ENCODE measurements at regions not wholly inside any gene's neighbourhood (a gene's known extent, or its start where the extent isn't known, plus 50 kb on each side); places are given as distances from the start of the nearest gene placed in this dataset.

- no peak for FAIRE-seq
- no peaks in the 10 kb centered on the region for H3K79me2 ChIP-seq (ENCODE audit: insufficient read depth, low read length)
- Mint-ChIP-seq H3K27ac (ENCODE audit: unreplicated experiment) (no peak overlapping the region), H3K9me3 (ENCODE audit: unreplicated experiment) (peaks cover 6% of the 10 kb centered on the region), H3K27me3 (ENCODE audit: low read depth, unreplicated experiment) (peaks cover 31% of the 10 kb centered on the region), H3K36me3 (ENCODE audit: low read depth, unreplicated experiment) (no peaks in the 10 kb centered on the region), H3K4me1 (ENCODE audit: low read depth, unreplicated experiment) (no peaks in the 10 kb centered on the region), H3K4me3 (ENCODE audit: unreplicated experiment) (no peak overlapping the region)
- H2AFZ ChIP-seq (ENCODE audit: low read depth, low read length), result no peak overlapping the region
- H3K4me1 ChIP-seq (ENCODE audit: insufficient read depth, low read length), result no peaks in the 10 kb centered on the region
- H3K36me3 ChIP-seq (ENCODE audit: insufficient read depth, low read length), result no peaks in the 10 kb centered on the region
- no peaks in the 10 kb centered on the region for H3K9me3 ChIP-seq (ENCODE audit: insufficient read depth, low read depth, low read length)
- TF ChIP-seq CTCF (IDR thresholded peaks at IDR 0.05; ENCODE audit: insufficient read depth, low read depth, low read length), result no peak
- TF ChIP-seq EZH2 (IDR thresholded peaks at IDR 0.05; ENCODE audit: insufficient read depth, low read length), result no peak
- no peak overlapping the region for H3K4me2 ChIP-seq (ENCODE audit: low read length)
- no peak for DNase-seq (ENCODE audit: low read depth)
- peaks cover 2% of the 10 kb centered on the region for H3K27me3 ChIP-seq (ENCODE audit: insufficient read depth, low read length)
- H4K20me1 ChIP-seq (ENCODE audit: insufficient read depth, low read length), result no peaks in the 10 kb centered on the region
- H3K27ac ChIP-seq (ENCODE audit: low read depth, low read length), result no peak overlapping the region
- no peak overlapping the region for H3K9ac ChIP-seq (ENCODE audit: low read length)
- no peak overlapping the region for H3K4me3 ChIP-seq (ENCODE audit: insufficient read depth, low read depth, low read length)
These were observed 82.1 kb upstream of the CYRIA start for GRCh38 chr2:16747689-16748088.

- no peak for FAIRE-seq
- H3K27me3 ChIP-seq (ENCODE audit: insufficient read depth, low read length), result peaks cover 2% of the 10 kb centered on the region
- H3K27ac ChIP-seq (ENCODE audit: low read depth, low read length), result no peak overlapping the region
- no peaks in the 10 kb centered on the region for H3K36me3 ChIP-seq (ENCODE audit: insufficient read depth, low read length)
- Mint-ChIP-seq H3K9me3 (ENCODE audit: unreplicated experiment) (peaks cover 6% of the 10 kb centered on the region), H3K4me3 (ENCODE audit: unreplicated experiment) (no peak overlapping the region), H3K4me1 (ENCODE audit: low read depth, unreplicated experiment) (no peaks in the 10 kb centered on the region), H3K36me3 (ENCODE audit: low read depth, unreplicated experiment) (no peaks in the 10 kb centered on the region), H3K27ac (ENCODE audit: unreplicated experiment) (no peak overlapping the region), H3K27me3 (ENCODE audit: low read depth, unreplicated experiment) (peaks cover 34% of the 10 kb centered on the region)
- no peak overlapping the region for H3K4me2 ChIP-seq (ENCODE audit: low read length)
- H3K4me3 ChIP-seq (ENCODE audit: insufficient read depth, low read depth, low read length), result no peak overlapping the region
- H2AFZ ChIP-seq (ENCODE audit: low read depth, low read length), result no peak overlapping the region
- DNase-seq (ENCODE audit: low read depth), result no peak
- no peaks in the 10 kb centered on the region for H3K4me1 ChIP-seq (ENCODE audit: insufficient read depth, low read length)
- H4K20me1 ChIP-seq (ENCODE audit: insufficient read depth, low read length), result no peaks in the 10 kb centered on the region
- H3K9ac ChIP-seq (ENCODE audit: low read length), result no peak overlapping the region
- TF ChIP-seq CTCF (IDR thresholded peaks at IDR 0.05; ENCODE audit: insufficient read depth, low read depth, low read length), result no peak
- no peak for TF ChIP-seq EZH2 (IDR thresholded peaks at IDR 0.05; ENCODE audit: insufficient read depth, low read length)
- no peaks in the 10 kb centered on the region for H3K79me2 ChIP-seq (ENCODE audit: insufficient read depth, low read length)
- no peaks in the 10 kb centered on the region for H3K9me3 ChIP-seq (ENCODE audit: insufficient read depth, low read depth, low read length)
These were observed 81.6 kb upstream of the CYRIA start for GRCh38 chr2:16747257-16747656.

GRCh38 chr2:16746833-16747232 lies 81.2 kb upstream of the CYRIA start:
- H3K36me3 ChIP-seq (ENCODE audit: insufficient read depth, low read length), result no peaks in the 10 kb centered on the region
- Mint-ChIP-seq H3K4me3 (ENCODE audit: unreplicated experiment) (no peak overlapping the region), H3K4me1 (ENCODE audit: low read depth, unreplicated experiment) (no peaks in the 10 kb centered on the region), H3K27ac (ENCODE audit: unreplicated experiment) (no peak overlapping the region), H3K9me3 (ENCODE audit: unreplicated experiment) (peaks cover 6% of the 10 kb centered on the region), H3K36me3 (ENCODE audit: low read depth, unreplicated experiment) (no peaks in the 10 kb centered on the region), H3K27me3 (ENCODE audit: low read depth, unreplicated experiment) (peaks cover 34% of the 10 kb centered on the region)
- no peaks in the 10 kb centered on the region for H3K4me1 ChIP-seq (ENCODE audit: insufficient read depth, low read length)
- H3K4me2 ChIP-seq (ENCODE audit: low read length), result no peak overlapping the region
- peaks cover 2% of the 10 kb centered on the region for H3K27me3 ChIP-seq (ENCODE audit: insufficient read depth, low read length)
- FAIRE-seq (no peak), DNase-seq (ENCODE audit: low read depth) (no peak)
- no peaks in the 10 kb centered on the region for H3K9me3 ChIP-seq (ENCODE audit: insufficient read depth, low read depth, low read length)
- H3K27ac ChIP-seq (ENCODE audit: low read depth, low read length), result no peak overlapping the region
- H3K4me3 ChIP-seq (ENCODE audit: insufficient read depth, low read depth, low read length), result no peak overlapping the region
- no peak for TF ChIP-seq CTCF (IDR thresholded peaks at IDR 0.05; ENCODE audit: insufficient read depth, low read depth, low read length)
- no peak for TF ChIP-seq EZH2 (IDR thresholded peaks at IDR 0.05; ENCODE audit: insufficient read depth, low read length)
- no peak overlapping the region for H2AFZ ChIP-seq (ENCODE audit: low read depth, low read length)
- no peaks in the 10 kb centered on the region for H4K20me1 ChIP-seq (ENCODE audit: insufficient read depth, low read length)
- no peak overlapping the region for H3K9ac ChIP-seq (ENCODE audit: low read length)
- no peaks in the 10 kb centered on the region for H3K79me2 ChIP-seq (ENCODE audit: insufficient read depth, low read length)
